Mucosa of gallbladder (tissue), 1 donor: ENCODE measurements at regions not wholly inside any gene's neighbourhood (a gene's known extent, or its start where the extent isn't known, plus 50 kb on each side); places are given as distances from the start of the nearest gene placed in this dataset.

Experiments
- DNase-seq: peaks from one replicate; pipeline ENCODE4 v3.0.0-alpha.2; 2020; ENCODE audit warnings: low spot score
- donor health status: DM: no; HTN: no; CAD: no.

- DNase-seq = no peak
These were observed 54.9 kb downstream of the MAGEB17 start for GRCh38 chrX:16222151-16222550.

GRCh38 chrX:16223385-16223784 is 56.1 kb downstream of the MAGEB17 start:
- DNase-seq = no peak

DNA sequence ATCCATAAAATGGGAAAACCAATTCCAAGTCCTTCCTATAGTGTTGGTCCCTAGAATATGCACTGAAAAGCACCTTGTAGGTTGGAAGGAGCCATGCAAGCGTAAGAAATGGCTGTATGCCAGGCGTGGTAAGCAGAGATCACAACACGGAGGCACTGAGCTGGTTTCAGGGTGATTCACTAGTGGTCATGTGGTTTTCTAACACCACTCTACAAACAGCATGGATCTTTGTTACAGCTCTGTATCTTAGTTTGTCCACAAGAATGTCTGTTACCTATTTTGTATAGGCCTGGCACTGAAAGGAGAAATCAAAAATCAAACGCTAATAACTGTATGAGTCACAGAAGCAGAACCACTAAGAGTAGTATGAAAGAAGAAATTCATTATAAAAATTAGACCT is 71.9 kb downstream of the MAGEB17 start:
- peak; percentile 35 for DNase-seq

- no peak for DNase-seq
These were observed 73.1 kb downstream of the MAGEB17 start for GRCh38 chrX:16240231-16240905.

GRCh38 chrX:16240968-16241367 is 73.7 kb downstream of the MAGEB17 start:
- no peak for DNase-seq

DNA sequence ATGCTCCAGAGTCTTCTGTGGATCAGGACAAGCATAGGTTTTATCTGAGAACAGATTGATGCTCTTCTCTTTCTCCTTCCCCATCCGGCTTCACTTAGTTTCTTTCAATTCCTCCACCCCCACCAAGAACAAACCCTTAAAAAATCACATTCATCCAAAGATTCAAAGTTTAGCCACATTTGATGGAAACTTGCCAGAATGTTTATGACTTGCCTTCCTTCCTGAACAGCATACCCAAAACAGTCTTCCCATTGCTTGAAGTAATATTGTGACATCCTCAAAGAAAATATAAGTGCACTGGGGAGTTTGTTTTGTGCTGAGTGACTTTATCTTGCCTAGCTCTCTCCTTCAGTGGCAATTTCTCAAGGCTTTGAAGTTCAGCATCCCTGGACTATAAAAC is 83.0 kb downstream of the MAGEB17 start:
- no peak for DNase-seq

GRCh38 chrX:16251782-16252181 is 84.5 kb downstream of the MAGEB17 start:
- no peak for DNase-seq

- no peak for DNase-seq
These were observed 91.6 kb downstream of the MAGEB17 start for GRCh38 chrX:16258882-16259281.

- DNase-seq = no peak
These were observed 100.2 kb downstream of the MAGEB17 start for GRCh38 chrX:16267431-16267830.

GRCh38 chrX:16268206-16268605 is 100.9 kb downstream of the MAGEB17 start:
- no peak for DNase-seq

DNA sequence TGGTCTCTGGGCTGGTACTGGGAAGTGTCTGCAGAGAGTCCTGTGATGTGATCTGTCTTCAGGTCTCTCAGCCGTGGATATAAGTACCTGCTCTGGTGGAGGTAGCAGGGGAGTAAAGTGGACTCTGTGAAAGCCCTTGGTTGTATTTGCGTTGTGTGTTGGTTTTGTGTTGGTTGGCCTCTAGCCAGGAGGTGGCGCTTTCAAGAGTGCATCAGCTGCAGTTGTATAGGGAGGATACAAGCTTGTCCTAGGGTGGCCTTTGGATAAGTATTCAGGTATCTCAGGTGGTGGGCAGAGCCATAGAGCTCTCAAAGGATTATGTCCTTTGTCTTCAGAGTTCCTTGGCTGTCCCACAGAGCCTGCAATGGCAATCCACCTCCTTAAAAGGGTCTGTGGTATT is 111.6 kb downstream of the MAGEB17 start:
- DNase-seq = no peak

DNA sequence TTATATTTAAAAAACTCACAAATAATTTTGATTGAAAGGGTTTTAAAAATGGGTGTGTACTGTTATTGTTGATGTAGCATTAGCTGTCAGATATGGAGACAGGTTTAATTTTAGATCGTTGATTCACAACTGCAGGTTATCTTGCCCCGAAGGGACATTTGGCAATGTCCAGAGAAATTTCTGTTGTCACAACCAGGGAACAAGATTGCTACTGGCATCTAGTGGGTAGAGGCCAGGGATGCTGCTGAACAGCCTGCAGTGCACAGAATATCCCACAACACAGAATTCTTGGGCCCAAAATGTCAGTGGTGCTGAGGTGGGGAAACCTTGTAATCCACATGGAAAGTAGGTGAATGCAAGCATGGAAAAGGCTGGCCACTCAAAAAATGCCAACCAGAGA is 114.9 kb downstream of the MAGEB17 start:
- DNase-seq = no peak

DNA sequence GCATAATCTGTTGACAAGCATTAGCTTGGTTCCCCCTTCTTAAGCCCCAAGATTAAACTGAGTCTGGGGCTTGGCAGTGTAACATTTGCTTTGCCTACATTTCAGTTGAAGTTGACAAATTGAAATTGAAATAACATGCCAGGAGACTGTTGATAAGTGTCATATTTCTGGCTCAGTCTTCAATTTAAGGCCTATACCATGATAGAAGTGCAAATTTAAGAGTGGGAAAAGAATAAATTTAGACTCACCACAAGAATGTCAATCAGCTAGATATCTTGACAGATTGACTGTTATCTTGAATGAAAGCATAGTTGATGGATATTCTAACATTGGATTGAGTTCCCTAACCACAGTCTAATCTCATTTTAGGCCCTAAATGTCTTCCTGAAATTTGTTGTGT is 117.6 kb downstream of the MAGEB17 start:
- no peak for DNase-seq

DNA sequence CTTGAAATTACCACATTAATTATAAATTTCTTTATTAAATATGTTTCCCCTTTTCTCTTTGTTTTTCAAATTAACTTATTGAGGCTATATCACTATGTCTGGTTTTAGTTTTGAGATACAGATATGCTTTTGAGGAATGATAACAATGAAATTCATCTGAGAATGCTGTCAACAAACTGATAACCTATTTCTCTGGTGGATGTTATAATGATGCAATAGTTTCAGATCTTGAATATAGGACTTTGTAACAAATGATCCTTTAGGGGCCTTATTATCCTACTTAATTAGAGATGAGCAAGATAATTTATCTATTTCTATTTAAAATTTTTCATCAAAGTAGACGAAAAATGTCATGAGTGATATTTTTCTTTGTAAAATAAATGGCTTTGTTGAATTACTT is 123.7 kb downstream of the MAGEB17 start:
- no peak for DNase-seq

GRCh38 chrX:16300831-16301230 is 133.6 kb downstream of the MAGEB17 start:
- no peak for DNase-seq

DNA sequence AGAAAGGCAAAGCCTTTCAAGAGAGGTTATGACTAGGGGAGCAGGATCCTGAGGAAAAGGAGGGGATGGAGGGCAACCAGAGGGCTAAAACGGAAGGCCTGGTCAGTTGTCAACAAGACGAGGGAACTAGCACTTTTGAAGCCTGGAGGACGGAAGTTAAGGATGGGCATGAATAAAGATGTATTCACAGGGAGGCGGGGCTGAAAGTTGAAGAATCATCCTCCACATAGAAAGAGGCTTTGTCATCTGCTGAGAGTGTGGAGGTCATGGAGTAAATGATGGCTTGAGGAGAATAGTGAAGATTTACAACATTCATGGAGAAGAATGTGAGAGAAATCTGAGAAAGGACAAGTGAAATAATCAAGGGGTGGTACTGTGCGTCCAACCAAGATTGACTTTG is 137.5 kb downstream of the MAGEB17 start:
- no peak for DNase-seq

GRCh38 chrX:16305187-16305586 is 137.9 kb downstream of the MAGEB17 start:
- DNase-seq = no peak

DNA sequence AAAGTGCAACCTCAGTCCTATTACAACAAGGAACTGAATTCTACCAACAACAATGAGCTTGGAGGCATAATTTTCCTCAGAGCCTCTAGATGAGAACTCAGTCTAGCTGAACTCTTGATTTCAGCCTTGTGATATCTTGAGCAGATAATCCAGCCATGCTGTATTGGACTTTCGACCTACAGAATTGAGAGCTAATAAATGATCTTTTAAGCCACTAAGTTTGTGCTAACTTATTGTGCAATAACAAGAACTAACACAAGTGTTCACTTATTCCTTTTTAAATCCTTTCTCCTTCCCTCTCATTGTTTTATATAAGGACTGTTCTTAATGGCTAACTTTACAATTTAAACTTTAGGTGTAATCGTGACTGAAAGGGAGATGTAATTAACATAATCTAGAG is 140.7 kb downstream of the MAGEB17 start:
- DNase-seq = no peak

GRCh38 chrX:16308773-16309172 is 141.5 kb downstream of the MAGEB17 start:
- no peak for DNase-seq

DNA sequence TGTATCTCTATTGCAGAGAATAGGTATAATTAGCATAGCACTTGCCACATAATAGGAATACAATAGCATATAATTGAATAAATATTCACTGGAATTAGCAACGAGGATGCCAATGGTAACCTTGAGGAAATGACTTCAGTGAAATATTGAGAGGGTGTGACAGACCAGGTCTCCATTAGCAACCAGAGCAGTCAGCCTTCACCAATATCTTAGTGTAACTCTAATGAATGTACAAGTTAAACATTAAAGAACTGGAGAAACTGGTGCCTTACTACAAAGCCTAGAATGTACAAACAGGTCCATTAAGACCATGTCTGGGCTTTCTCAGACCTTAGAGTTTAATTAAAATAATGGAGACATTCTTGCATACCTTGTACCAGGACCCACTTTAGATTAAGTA is 143.0 kb downstream of the MAGEB17 start:
- peak; percentile 12 for DNase-seq

DNA sequence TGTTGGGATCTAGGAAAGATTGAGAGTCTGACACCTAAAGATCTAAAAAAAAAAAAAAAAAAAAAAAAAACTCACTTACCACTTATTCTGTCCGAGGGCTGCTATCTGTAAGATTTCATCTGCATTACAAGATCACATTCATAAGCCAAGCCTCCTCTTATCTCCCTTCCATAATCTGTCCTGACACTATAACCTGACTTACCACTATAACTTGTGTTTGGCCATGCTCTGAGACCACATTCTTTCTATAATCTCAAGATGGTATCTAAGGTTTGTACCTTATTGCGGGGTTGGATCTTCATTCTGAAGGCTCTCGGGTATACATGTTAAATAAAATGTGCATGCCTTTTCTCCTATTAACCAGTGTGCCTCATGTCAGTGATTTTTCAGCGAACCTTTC is 144.4 kb downstream of the MAGEB17 start:
- no peak for DNase-seq

DNA sequence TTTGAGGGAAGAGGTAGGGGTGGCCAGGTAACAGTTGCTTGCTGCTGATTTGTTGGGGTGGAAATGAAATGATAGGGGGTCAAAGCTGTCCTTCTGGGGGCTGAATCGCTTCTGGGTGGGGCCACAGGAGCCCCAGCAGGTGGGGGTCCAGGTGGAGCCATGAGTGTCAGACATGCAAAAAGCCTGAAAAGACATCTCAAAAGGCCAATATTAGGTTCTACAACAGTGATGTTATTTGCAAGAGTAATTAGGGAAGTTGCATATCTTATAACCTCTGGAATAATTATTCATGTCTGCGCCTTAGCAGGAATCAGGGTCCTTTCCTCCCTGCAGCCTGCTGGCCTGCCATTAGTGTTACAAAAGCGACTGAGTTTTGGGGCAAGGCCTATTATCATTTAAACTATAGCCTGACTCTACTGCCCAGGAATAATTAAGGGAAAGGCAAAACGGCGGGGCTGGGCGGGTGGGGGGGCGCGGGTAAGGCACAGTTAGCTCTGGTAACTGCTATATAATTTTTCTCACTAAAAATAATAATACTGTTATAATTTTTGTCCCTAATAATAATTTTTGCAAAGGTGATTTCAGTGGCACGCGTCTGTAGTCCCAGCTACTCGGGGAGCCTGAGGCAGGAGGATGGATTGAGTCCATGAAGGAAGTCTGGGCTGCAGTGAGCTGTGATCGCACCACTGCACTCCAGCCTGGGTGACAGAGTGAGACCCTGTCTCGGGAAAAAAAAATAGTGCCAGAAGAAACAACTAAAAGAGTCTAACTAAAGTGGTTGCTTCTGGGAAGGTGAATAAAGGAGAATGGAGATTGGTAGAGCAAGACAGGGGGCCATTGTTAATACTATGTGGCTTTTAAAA is 145.7 kb downstream of the MAGEB17 start:
- no peak for DNase-seq

- no peak for DNase-seq
These were observed 149.1 kb downstream of the MAGEB17 start for GRCh38 chrX:16316331-16316730.
